IMR-90 (cell line): ENCODE measurements at regions not wholly inside any gene's neighbourhood (a gene's known extent, or its start where the extent isn't known, plus 50 kb on each side); places are given as distances from the start of the nearest gene placed in this dataset.

Source experiments
- ATAC-seq: fragments of 200-7000 bp; cut with Tn5 transposase; 2 replicates; pipeline ENCODE4 v1.9.1; 2020; ENCODE audit warnings: low read depth, mild to moderate bottlenecking, moderate library complexity
- BruUV-seq: library from RNA; stranded (reverse); fragments of 400-500 nt; replicated peaks from 2 replicates; lab custom pipeline; 2021; lab: Mats Ljungman, UMichigan
- CTCF ChIA-PET: fragments of 300-600 bp; formaldehyde crosslinking; extraction: SDS; loops from one replicate; lab custom pipeline; 2021; ENCODE audit warnings: antibody characterized with exemption; lab: Yijun Ruan, JAX
- POLR2A ChIA-PET: fragments of 300-600 bp; sonication (Branson Sonifier 250); formaldehyde crosslinking; loops from one replicate; lab custom pipeline; 2022; ENCODE audit warnings: antibody characterized with exemption; ENCODE audit not compliant: unreplicated experiment; lab: Charles Lee
- DNase-seq: peaks from one replicate; pipeline ENCODE4 v3.0.0; 2013
- H2AFZ ChIP-seq: replicated peaks from 2 replicates; pipeline ENCODE3; 2013; ENCODE audit warnings: low read length, mild to moderate bottlenecking; ENCODE audit not compliant: poor library complexity
- H2AK5ac ChIP-seq: 2 replicates; pipeline ENCODE4 v1.6.1; 2013; ENCODE audit warnings: low read depth, low read length, inconsistent platforms
- H2AK9ac ChIP-seq: replicated peaks from 2 replicates; pipeline ENCODE3; 2013; ENCODE audit warnings: mild to moderate bottlenecking, low read depth, low read length, moderate library complexity; ENCODE audit not compliant: poor library complexity
- H2BK120ac ChIP-seq: 2 replicates; pipeline ENCODE4 v1.6.1; 2013; ENCODE audit warnings: low read depth, low read length, inconsistent platforms
- H2BK15ac ChIP-seq: 3 replicates; pipeline ENCODE4 v1.6.1; 2013; ENCODE audit warnings: low read depth, low read length, inconsistent platforms
- H2BK20ac ChIP-seq: 2 replicates; pipeline ENCODE4 v1.6.1; 2013; ENCODE audit warnings: low read depth, mild to moderate bottlenecking, inconsistent platforms, low read length, moderate library complexity
- H2BK5ac ChIP-seq: 2 replicates; pipeline ENCODE4 v1.6.1; 2013; ENCODE audit warnings: mild to moderate bottlenecking, low read depth, low read length, inconsistent platforms; ENCODE audit not compliant: poor library complexity, severe bottlenecking
- H3K14ac ChIP-seq: replicated peaks from 2 replicates; pipeline ENCODE4 v1.6.1; 2013; ENCODE audit warnings: low read depth, low read length, inconsistent platforms
- H3K18ac ChIP-seq: 2 replicates; pipeline ENCODE4 v1.6.1; 2013; ENCODE audit warnings: low read depth, low read length, control low read depth
- H3K23ac ChIP-seq: 2 replicates; pipeline ENCODE4 v1.6.1; 2013; ENCODE audit warnings: low read depth, low read length, inconsistent platforms
- H3K27ac ChIP-seq: 2 replicates; pipeline ENCODE4 v1.5.1; 2013; ENCODE audit warnings: mild to moderate bottlenecking, control low read depth, low read length; ENCODE audit not compliant: insufficient read depth
- H3K27me3 ChIP-seq: 2 replicates; pipeline ENCODE4 v1.6.1; 2013; ENCODE audit warnings: low read length; ENCODE audit not compliant: control insufficient read depth, insufficient read depth
- H3K36me3 ChIP-seq: 2 replicates; pipeline ENCODE4 v1.6.1; 2013; ENCODE audit warnings: low read length, mixed read lengths; ENCODE audit not compliant: control insufficient read depth, insufficient read depth
- H3K4ac ChIP-seq: 2 replicates; pipeline ENCODE4 v1.6.1; 2013; ENCODE audit warnings: low read depth, low read length, inconsistent platforms
- H3K4me1 ChIP-seq: 2 replicates; pipeline ENCODE4 v1.6.1; 2013; ENCODE audit warnings: low read length, mixed read lengths; ENCODE audit not compliant: control insufficient read depth, insufficient read depth
- H3K4me2 ChIP-seq: 2 replicates; pipeline ENCODE4 v1.6.1; 2013; ENCODE audit warnings: low read depth, mild to moderate bottlenecking, control low read depth, low read length, moderate library complexity
- H3K4me3 ChIP-seq: 2 replicates; pipeline ENCODE4 v1.5.1; 2013; ENCODE audit warnings: low read depth, mild to moderate bottlenecking, control low read depth, low read length, moderate library complexity; ENCODE audit not compliant: insufficient read depth
- H3K56ac ChIP-seq: 2 replicates; pipeline ENCODE4 v1.6.1; 2013; ENCODE audit warnings: low read length, inconsistent platforms; ENCODE audit not compliant: insufficient read depth; ENCODE audit errors: extremely low read depth
- H3K79me1 ChIP-seq, 2 experiments: 2 replicates each; pipeline ENCODE4 v1.6.1; 2013; ENCODE audit warnings: low read length in 2 of 2, inconsistent platforms in 1 of 2, low read depth in 1 of 2
- H3K9ac ChIP-seq: 2 replicates; pipeline ENCODE4 v1.6.1; 2013; ENCODE audit warnings: low read depth, low read length, control low read depth
- H3K9me1 ChIP-seq: 2 replicates; pipeline ENCODE4 v1.6.1; 2013; ENCODE audit warnings: low read length, inconsistent platforms; ENCODE audit not compliant: insufficient read depth
- H3K9me3 ChIP-seq: 2 replicates; pipeline ENCODE4 v1.6.1; 2013; ENCODE audit warnings: low read length; ENCODE audit not compliant: control insufficient read depth, insufficient read depth
- H4K20me1 ChIP-seq: 2 replicates; pipeline ENCODE4 v1.6.1; 2013; ENCODE audit warnings: low read length, inconsistent platforms; ENCODE audit not compliant: insufficient read depth
- H4K5ac ChIP-seq: 2 replicates; pipeline ENCODE4 v1.6.1; 2013; ENCODE audit warnings: mild to moderate bottlenecking, low read depth, low read length, control low read depth
- H4K8ac ChIP-seq, 2 experiments: 2 replicates each; pipeline ENCODE4 v1.6.1; 2013; ENCODE audit warnings: low read depth in 2 of 2, low read length in 2 of 2, control low read depth in 1 of 2, inconsistent platforms in 1 of 2
- H4K91ac ChIP-seq: 2 replicates; pipeline ENCODE4 v1.6.1; 2013; ENCODE audit warnings: low read depth, low read length, inconsistent platforms; ENCODE audit not compliant: insufficient read depth
- NFE2L2 ChIP-seq: fragments of 150-350 bp; IDR thresholded peaks from 2 replicates; pipeline ENCODE4 v1.6.1; 2016; ENCODE audit warnings: low read depth, mild to moderate bottlenecking, low read length
- POLR2A ChIP-seq: IDR thresholded peaks from 2 replicates; pipeline ENCODE4 v1.6.1; 2012; ENCODE audit warnings: mild to moderate bottlenecking, low read depth, low read length
- WGBS, 2 experiments: methylation state at CpG; one replicate each; pipeline versions ENCODE4 v1.1.5 to v1.1.7; 2013; ENCODE audit warnings: missing lambda C conversion rate in 2 of 2; ENCODE audit not compliant: insufficient read length in 1 of 2; ENCODE audit errors: extremely low coverage in 2 of 2; 5-methylcytosine and 5-hydroxymethylcytosine counted together
- dilution Hi-C: fragments of 300-500 bp; cut with HindIII; formaldehyde crosslinking; loops from one replicate; pipeline ENCODE4 v1.14.3; 2018; ENCODE audit warnings: low sequenced_read_pairs; ENCODE audit not compliant: unreplicated experiment
- in situ Hi-C: fragments of 300-500 bp; cut with MboI; formaldehyde crosslinking; loops from 3 replicates; pipeline ENCODE4 v1.14.3; 2019; ENCODE audit warnings: low sequenced_read_pairs, inconsistent platforms, mixed read lengths
- intact Hi-C: fragments of 100-400 bp; cut with micrococcal nuclease; formaldehyde crosslinking; loops from 2 replicates; pipeline ENCODE4 v1.10.0; 2022

- WGBS, 2 experiments: 100% methylated on average over 2 of the region's 10 CpGs; no CpG with 5 or more reads in 1 of the 2 experiments
Observed at GRCh38 chr10:78212060-78212785, 178.6 kb downstream of the RPS24 start.

More at GRCh38 chr10:78212060-78212785, 178.6 kb downstream of the RPS24 start:
- no peak for TF ChIP-seq NFE2L2
- TF ChIP-seq POLR2A: no peak
- no peak overlapping the region for H3K56ac ChIP-seq
- H4K91ac ChIP-seq: peak overlapping the region; percentile 50; the same call in 1 of the 2 replicates
- H2BK5ac ChIP-seq: no peak overlapping the region
- H2AFZ ChIP-seq: peak overlapping the region; percentile 25
- peak overlapping the region; percentile 7; the same call in 1 of the 2 replicates for H3K18ac ChIP-seq
- no peak overlapping the region for H3K4me3 ChIP-seq
- peak overlapping the region; percentile 97 for H2AK5ac ChIP-seq
- intact Hi-C loops: loop anchor here (5.0 to 10.0 kb wide), 2 partner anchors 90 to 763 kb away; no protein-coding TSS in a partner anchor
- peak overlapping the region; percentile 82 for H3K4ac ChIP-seq
- POLR2A ChIA-PET: no interaction called here
- DNase-seq: no peak
- H2BK15ac ChIP-seq: peak overlapping the region; percentile 25; the same call in 2 of the 3 replicates
- H3K9ac ChIP-seq: no peak overlapping the region
- no peak overlapping the region for H3K4me2 ChIP-seq
- peak overlapping the region; percentile 59 for H2BK120ac ChIP-seq
- H3K9me1 ChIP-seq: peaks cover 11% of the 10 kb centered on the region
- peaks cover 3% of the 10 kb centered on the region; the same call in 1 of the 2 replicates for H3K27me3 ChIP-seq
- peak overlapping the region; percentile 72; the same call in 1 of the 2 replicates for H3K14ac ChIP-seq
- H2AK9ac ChIP-seq: no peak overlapping the region
- no peaks in the 10 kb centered on the region for H4K20me1 ChIP-seq
- peak overlapping the region in 1 of 2 experiments; percentile 43; a peak in 1 of 4 replicates for H4K8ac ChIP-seq
- no peak overlapping the region for H3K27ac ChIP-seq
- no peaks in the 10 kb centered on the region for H3K36me3 ChIP-seq
- peaks cover 12% of the 10 kb centered on the region for H3K4me1 ChIP-seq
- no peak for ATAC-seq
- no peak overlapping the region; the same call in 1 of the 2 replicates for H4K5ac ChIP-seq
- H3K23ac ChIP-seq: no peak overlapping the region
- H2BK20ac ChIP-seq: peak overlapping the region; percentile 79
- no TSS peak for BruUV-seq
- no peaks in the 10 kb centered on the region for H3K9me3 ChIP-seq
- CTCF ChIA-PET: interaction anchor here (0.6 kb wide), 1 partner anchor 161 kb away, joined by 3 read pairs; no protein-coding TSS in a partner anchor
- in situ Hi-C loops: no loop called here
- dilution Hi-C loops: no loop called here
- 0 out of 4 replicates have a peak, but pooled peaks cover 0 to 3% of the 10 kb centered on the region in 2 experiments for H3K79me1 ChIP-seq
